ENCODE measurements at regions not wholly inside any gene's neighbourhood (a gene's known extent, or its start where the extent isn't known, plus 50 kb on each side); places are given as distances from the start of the nearest gene placed in this dataset.

DNA sequence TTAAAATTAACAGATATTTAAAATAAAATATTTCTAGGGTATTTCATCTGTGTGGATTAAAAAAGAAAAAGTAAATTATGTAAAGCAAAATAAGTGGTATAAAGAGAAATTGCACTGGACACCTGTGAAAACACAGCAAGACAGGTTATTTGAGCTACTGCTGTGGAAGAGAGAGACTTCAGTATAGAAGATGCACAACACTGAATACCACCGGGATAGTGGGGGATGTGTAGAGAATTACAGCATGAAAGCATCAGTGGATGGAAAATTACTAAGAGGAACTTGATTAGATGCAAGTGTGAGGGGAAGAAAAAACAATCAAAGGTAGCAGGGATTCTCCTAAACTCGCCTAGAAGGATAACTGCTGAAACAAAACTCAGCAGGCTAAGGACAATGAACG, 1242.5 kb upstream of the GBE1 start:
- dilution Hi-C loops (cut with MboI; ENCODE audit: extremely low pct_ligation_motif_present, low sequenced_read_pairs), result no loop called here
- no peaks in the 10 kb centered on the region for H3K27me3 ChIP-seq (ENCODE audit: control insufficient read depth, extremely low read depth, insufficient read depth, low read length)
- no peak overlapping the region for H3K27ac ChIP-seq (ENCODE audit: control insufficient read depth, insufficient read depth, low read length)
- no peaks in the 10 kb centered on the region for H3K9me3 ChIP-seq (ENCODE audit: control insufficient read depth, low read depth, low read length)
- H4K20me1 ChIP-seq (ENCODE audit: control insufficient read depth, extremely low read depth, insufficient read depth, low read length), result no peaks in the 10 kb centered on the region
- TF ChIP-seq, protein P1, sequence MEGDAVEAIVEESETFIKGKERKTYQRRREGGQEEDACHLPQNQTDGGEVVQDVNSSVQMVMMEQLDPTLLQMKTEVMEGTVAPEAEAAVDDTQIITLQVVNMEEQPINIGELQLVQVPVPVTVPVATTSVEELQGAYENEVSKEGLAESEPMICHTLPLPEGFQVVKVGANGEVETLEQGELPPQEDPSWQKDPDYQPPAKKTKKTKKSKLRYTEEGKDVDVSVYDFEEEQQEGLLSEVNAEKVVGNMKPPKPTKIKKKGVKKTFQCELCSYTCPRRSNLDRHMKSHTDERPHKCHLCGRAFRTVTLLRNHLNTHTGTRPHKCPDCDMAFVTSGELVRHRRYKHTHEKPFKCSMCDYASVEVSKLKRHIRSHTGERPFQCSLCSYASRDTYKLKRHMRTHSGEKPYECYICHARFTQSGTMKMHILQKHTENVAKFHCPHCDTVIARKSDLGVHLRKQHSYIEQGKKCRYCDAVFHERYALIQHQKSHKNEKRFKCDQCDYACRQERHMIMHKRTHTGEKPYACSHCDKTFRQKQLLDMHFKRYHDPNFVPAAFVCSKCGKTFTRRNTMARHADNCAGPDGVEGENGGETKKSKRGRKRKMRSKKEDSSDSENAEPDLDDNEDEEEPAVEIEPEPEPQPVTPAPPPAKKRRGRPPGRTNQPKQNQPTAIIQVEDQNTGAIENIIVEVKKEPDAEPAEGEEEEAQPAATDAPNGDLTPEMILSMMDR (optimal IDR thresholded peaks at IDR 0.05 in 1 of 3, IDR thresholded peaks at IDR 0.05 in 1 of 3, conservative IDR thresholded peaks at IDR 0.05 in 1 of 3; ENCODE audit: extremely low read depth in 1 of 3, insufficient read depth in 2 of 3, low read length in 3 of 3), result no peak
- no peak for TF ChIP-seq EZH2 (IDR thresholded peaks at IDR 0.05; ENCODE audit: low read length)
- DNase-seq (ENCODE audit: low read depth, low spot score) (no peak), FAIRE-seq (no peak)
- H3K4me1 ChIP-seq (ENCODE audit: control insufficient read depth, extremely low read depth, insufficient read depth, low read length), result no peaks in the 10 kb centered on the region
- no peak overlapping the region for H3K4me2 ChIP-seq (ENCODE audit: control insufficient read depth, extremely low read depth, insufficient read depth, low read depth, low read length)
- H3K9me1 ChIP-seq (ENCODE audit: control insufficient read depth, extremely low read depth, insufficient read depth, low read length), result no peaks in the 10 kb centered on the region
- H3K79me2 ChIP-seq (ENCODE audit: control insufficient read depth, insufficient read depth, low read length), result no peaks in the 10 kb centered on the region
- no peak overlapping the region for H3K9ac ChIP-seq (ENCODE audit: control insufficient read depth, extremely low read depth, insufficient read depth, low read length)
- no peaks in the 10 kb centered on the region for H3K36me3 ChIP-seq (ENCODE audit: control insufficient read depth in 2 of 2, extremely low read depth in 1 of 2, insufficient read depth in 2 of 2, low read length in 2 of 2)
- no peak overlapping the region for H3K4me3 ChIP-seq (ENCODE audit: control insufficient read depth in 2 of 3, extremely low read depth in 1 of 3, insufficient read depth in 2 of 3, low read depth in 1 of 3, low read length in 3 of 3)
- H2AFZ ChIP-seq (ENCODE audit: control insufficient read depth, low read length), result no peak overlapping the region

DNA sequence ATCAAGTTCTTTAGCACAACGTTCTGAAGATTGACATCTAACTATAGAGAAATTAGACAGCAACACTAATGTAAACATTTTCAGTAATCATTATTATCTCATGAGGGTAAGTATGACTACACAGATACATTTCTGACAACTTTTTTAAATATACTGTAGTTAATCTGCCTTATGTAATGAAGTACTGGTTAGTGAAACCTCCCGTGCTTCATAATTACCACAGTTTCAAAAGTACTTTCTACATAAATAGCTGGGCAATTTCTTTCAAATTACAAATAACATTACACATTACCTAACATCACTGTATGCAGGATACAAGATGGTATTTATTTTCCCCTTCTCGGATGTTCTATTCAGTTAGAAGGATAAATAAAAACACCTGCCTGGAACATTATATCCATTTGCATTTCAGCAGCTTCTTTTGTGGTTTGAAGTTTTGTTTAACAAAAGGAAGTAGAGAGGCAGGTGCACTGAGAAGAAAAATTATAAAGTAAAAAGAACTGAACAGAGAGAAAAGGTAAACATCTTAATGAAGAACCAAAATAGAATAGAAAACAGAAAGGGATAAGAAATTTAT, 1241.5 kb upstream of the GBE1 start:
- Histone ChIP-seq H3K9me1 (ENCODE audit: control insufficient read depth, extremely low read depth, insufficient read depth, low read length) (no peaks in the 10 kb centered on the region), H3K4me3 (ENCODE audit: control insufficient read depth in 2 of 3, extremely low read depth in 1 of 3, insufficient read depth in 2 of 3, low read depth in 1 of 3, low read length in 3 of 3) (no peak overlapping the region), H3K27me3 (ENCODE audit: control insufficient read depth, extremely low read depth, insufficient read depth, low read length) (no peaks in the 10 kb centered on the region), H3K79me2 (ENCODE audit: control insufficient read depth, insufficient read depth, low read length) (no peaks in the 10 kb centered on the region), H3K9ac (ENCODE audit: control insufficient read depth, extremely low read depth, insufficient read depth, low read length) (no peak overlapping the region), H2AFZ (ENCODE audit: control insufficient read depth, low read length) (no peak overlapping the region), H3K9me3 (ENCODE audit: control insufficient read depth, low read depth, low read length) (no peaks in the 10 kb centered on the region), H3K4me2 (ENCODE audit: control insufficient read depth, extremely low read depth, insufficient read depth, low read depth, low read length) (no peak overlapping the region), H4K20me1 (ENCODE audit: control insufficient read depth, extremely low read depth, insufficient read depth, low read length) (no peaks in the 10 kb centered on the region), H3K36me3 (ENCODE audit: control insufficient read depth in 2 of 2, extremely low read depth in 1 of 2, insufficient read depth in 2 of 2, low read length in 2 of 2) (no peaks in the 10 kb centered on the region), H3K27ac (ENCODE audit: control insufficient read depth, insufficient read depth, low read length) (no peak overlapping the region), H3K4me1 (ENCODE audit: control insufficient read depth, extremely low read depth, insufficient read depth, low read length) (no peaks in the 10 kb centered on the region)
- DNase-seq (ENCODE audit: low read depth, low spot score), result no peak
- TF ChIP-seq EZH2 (IDR thresholded peaks at IDR 0.05; ENCODE audit: low read length), result no peak
- TF ChIP-seq, protein P1 (optimal IDR thresholded peaks at IDR 0.05 in 1 of 3, IDR thresholded peaks at IDR 0.05 in 1 of 3, conservative IDR thresholded peaks at IDR 0.05 in 1 of 3; ENCODE audit: extremely low read depth in 1 of 3, insufficient read depth in 2 of 3, low read length in 3 of 3), result no peak
- dilution Hi-C loops (cut with MboI; ENCODE audit: extremely low pct_ligation_motif_present, low sequenced_read_pairs), result no loop called here
- FAIRE-seq, result no peak

Measured in keratinocyte (primary cell).